Activated B cell treated with CpG ODN at 0.5 μM for 24 hours (primary cell): ENCODE measurements at regions not wholly inside any gene's neighbourhood (a gene's known extent, or its start where the extent isn't known, plus 50 kb on each side); places are given as distances from the start of the nearest gene placed in this dataset.
"Not testable (repeated sequence)": the region's sequence is repeated elsewhere in the genome, so short reads cannot be mapped to it uniquely, and the experiment has no call there.

Experiments
- ATAC-seq: fragments of 200-7000 bp; cut with Tn5 transposase; one replicate; pipeline ENCODE4 v1.10.0; 2021; ENCODE audit warnings: low read depth, mild to moderate bottlenecking, moderate library complexity
- CTCF ChIA-PET: fragments of 350-600 bp; sonication (Branson Sonifier 250); formaldehyde crosslinking; loops from one replicate; lab custom pipeline; 2021; ENCODE audit warnings: antibody characterized with exemption; lab: Charles Lee
- POLR2A ChIA-PET: fragments of 350-600 bp; sonication (Branson Sonifier 250); formaldehyde crosslinking; loops from one replicate; lab custom pipeline; 2021; ENCODE audit warnings: antibody characterized with exemption; lab: Charles Lee
- DNase-seq: peaks from one replicate; pipeline ENCODE4 v3.0.0; 2022
- H3K27ac Mint-ChIP-seq: one replicate; pipeline ENCODE4 v1.8.0; 2020; ENCODE audit warnings: mixed read lengths
- H3K27me3 Mint-ChIP-seq: one replicate; pipeline ENCODE4 v1.8.0; 2021; ENCODE audit warnings: mixed read lengths
- H3K36me3 Mint-ChIP-seq: one replicate; pipeline ENCODE4 v1.8.0; 2021; ENCODE audit warnings: low read depth, mixed read lengths
- H3K4me1 Mint-ChIP-seq: one replicate; pipeline ENCODE4 v1.8.0; 2021; ENCODE audit warnings: mixed read lengths
- H3K4me3 Mint-ChIP-seq: one replicate; pipeline ENCODE4 v1.8.0; 2020; ENCODE audit warnings: mild to moderate bottlenecking, mixed read lengths
- H3K9me3 Mint-ChIP-seq: one replicate; pipeline ENCODE4 v1.8.0; 2020; ENCODE audit warnings: mixed read lengths
- CTCF ChIP-seq: fragments of 200-600 bp; IDR thresholded peaks from one replicate; pipeline ENCODE4 v1.8.0; 2022; ENCODE audit warnings: antibody characterized with exemption, mild to moderate bottlenecking
- intact Hi-C: fragments of 100-400 bp; cut with micrococcal nuclease; formaldehyde crosslinking; loops from one replicate; pipeline ENCODE4 v1.15.1; 2024

- POLR2A ChIA-PET: no interaction called here
- Mint-ChIP-seq H3K27me3 (no peaks in the 10 kb centered on the region), H3K36me3 (no peaks in the 10 kb centered on the region), H3K9me3 (no peaks in the 10 kb centered on the region), H3K27ac (no peak overlapping the region), H3K4me3 (no peak overlapping the region), H3K4me1 (no peaks in the 10 kb centered on the region)
- no peak for ATAC-seq
- intact Hi-C loops: no loop called here
- no peak for DNase-seq
- CTCF ChIA-PET: no interaction called here
- no peak for TF ChIP-seq CTCF
Measured at GRCh38 chr4:84147831-84148230, 351.3 kb downstream of the NKX6-1 start.

GRCh38 chr4:84146300-84146959 lies 352.7 kb downstream of the NKX6-1 start:
- H3K4me1 Mint-ChIP-seq: no peaks in the 10 kb centered on the region
- H3K36me3 Mint-ChIP-seq: no peaks in the 10 kb centered on the region
- ATAC-seq (no peak), DNase-seq (no peak)
- POLR2A ChIA-PET: no interaction called here
- no peak for TF ChIP-seq CTCF
- H3K4me3 Mint-ChIP-seq: no peak overlapping the region
- intact Hi-C loops: no loop called here
- CTCF ChIA-PET: no interaction called here
- H3K9me3 Mint-ChIP-seq: peaks cover 3% of the 10 kb centered on the region
- H3K27me3 Mint-ChIP-seq: no peaks in the 10 kb centered on the region
- H3K27ac Mint-ChIP-seq: no peak overlapping the region

GRCh38 chr4:84145176-84145575 lies 353.9 kb downstream of the NKX6-1 start:
- Mint-ChIP-seq H3K4me3 (no peak overlapping the region), H3K9me3 (peaks cover 3% of the 10 kb centered on the region), H3K4me1 (no peaks in the 10 kb centered on the region), H3K36me3 (no peaks in the 10 kb centered on the region), H3K27ac (no peak overlapping the region), H3K27me3 (no peaks in the 10 kb centered on the region)
- no peak for TF ChIP-seq CTCF
- POLR2A ChIA-PET: no interaction called here
- CTCF ChIA-PET: no interaction called here
- DNase-seq (no peak), ATAC-seq (no peak)
- intact Hi-C loops: no loop called here

GRCh38 chr4:84126911-84127310 lies 372.2 kb downstream of the NKX6-1 start:
- H3K4me3 Mint-ChIP-seq, CTCF ChIA-PET, H3K27ac Mint-ChIP-seq, H3K9me3 Mint-ChIP-seq, H3K36me3 Mint-ChIP-seq, H3K27me3 Mint-ChIP-seq, POLR2A ChIA-PET, ATAC-seq, intact Hi-C loops, H3K4me1 Mint-ChIP-seq, DNase-seq: not testable (repeated sequence)

GRCh38 chr4:84126061-84126787 lies 372.9 kb downstream of the NKX6-1 start:
- Mint-ChIP-seq H3K9me3 (no peaks in the 10 kb centered on the region), H3K27me3 (no peaks in the 10 kb centered on the region), H3K36me3 (no peaks in the 10 kb centered on the region), H3K27ac (no peak overlapping the region), H3K4me3 (no peak overlapping the region), H3K4me1 (no peaks in the 10 kb centered on the region)
- DNase-seq (no peak), ATAC-seq (no peak)
- intact Hi-C loops: no loop called here
- no peak for TF ChIP-seq CTCF
- ChIA-PET POLR2A (no interaction called here), CTCF (no interaction called here)
